ENCODE measurements at regions not wholly inside any gene's neighbourhood (a gene's known extent, or its start where the extent isn't known, plus 50 kb on each side); places are given as distances from the start of the nearest gene placed in this dataset.

GRCh38 chr6:56862415-56863175, 92.3 kb upstream of the BEND6 start:
- DNase-seq, result no peak

DNA sequence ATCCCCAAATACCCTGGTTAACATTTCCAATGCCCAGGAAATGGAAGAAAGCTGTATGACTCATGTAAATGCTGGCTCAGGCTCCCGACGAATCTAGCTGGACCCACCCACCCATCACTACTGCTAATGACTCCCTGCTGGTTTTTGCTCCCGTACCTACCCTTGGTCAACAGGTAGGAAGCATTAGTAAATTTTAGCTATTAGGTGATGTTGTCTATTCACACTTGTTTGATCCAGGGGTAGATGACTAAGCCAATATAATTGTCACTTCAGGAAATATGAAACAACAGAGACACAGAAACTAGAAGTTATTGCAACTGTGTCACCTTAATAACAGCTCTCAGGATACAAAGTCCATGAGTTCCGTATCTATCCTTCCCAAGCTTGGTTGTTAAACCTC, 94.4 kb upstream of the BEND6 start:
- no peak for DNase-seq

DNA sequence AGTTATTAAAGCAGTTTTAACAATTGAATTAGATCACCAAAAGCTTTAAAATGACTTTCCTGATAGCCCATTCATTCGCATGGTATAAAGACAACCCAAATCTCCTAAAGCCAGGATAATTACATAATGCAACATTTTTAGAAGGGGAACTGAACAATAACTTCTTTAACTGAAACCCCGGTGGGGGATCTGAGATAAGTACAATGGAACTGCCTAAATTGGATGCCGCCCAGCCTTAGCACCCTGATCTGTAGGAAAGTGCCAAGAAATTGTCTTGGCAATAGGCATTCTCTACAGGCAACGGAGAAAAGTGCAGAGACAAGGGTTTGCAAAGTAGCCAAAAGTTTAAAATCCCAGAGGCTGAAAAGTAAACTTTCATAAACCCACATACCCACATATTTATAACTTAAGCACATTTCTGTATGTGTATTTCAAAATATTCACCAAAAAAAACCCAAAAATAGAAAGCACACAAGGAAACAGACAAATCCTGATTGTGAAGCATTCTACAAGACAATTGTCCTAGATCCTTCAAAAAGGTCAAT, 98.8 kb upstream of the BEND6 start:
- no peak for DNase-seq

GRCh38 chr6:56854086-56854485, 100.8 kb upstream of the BEND6 start:
- no peak for DNase-seq

DNA sequence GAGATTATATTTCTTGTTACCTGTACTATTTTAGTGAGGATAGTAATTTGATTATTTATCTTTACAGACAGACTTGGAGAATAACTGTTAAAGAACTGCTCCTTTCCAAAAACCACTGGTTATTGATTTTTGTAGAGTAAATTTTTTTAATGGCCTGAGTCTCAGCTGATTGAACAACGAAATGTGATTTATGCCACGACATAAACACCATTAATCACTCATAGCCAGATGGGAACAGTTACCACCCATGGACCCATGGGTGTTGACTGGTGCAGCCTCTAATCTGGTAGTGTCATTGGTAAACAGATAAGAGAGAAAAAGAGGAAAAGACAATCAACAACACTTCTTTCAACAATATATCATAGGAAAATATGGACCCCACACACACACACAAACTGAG, 101.4 kb upstream of the BEND6 start:
- DNase-seq, result no peak

- DNase-seq, result no peak
Measured at GRCh38 chr6:56852260-56853010, 102.5 kb upstream of the BEND6 start.

- DNase-seq, result no peak
Measured at GRCh38 chr6:56851541-56852259, 103.2 kb upstream of the BEND6 start.

DNA sequence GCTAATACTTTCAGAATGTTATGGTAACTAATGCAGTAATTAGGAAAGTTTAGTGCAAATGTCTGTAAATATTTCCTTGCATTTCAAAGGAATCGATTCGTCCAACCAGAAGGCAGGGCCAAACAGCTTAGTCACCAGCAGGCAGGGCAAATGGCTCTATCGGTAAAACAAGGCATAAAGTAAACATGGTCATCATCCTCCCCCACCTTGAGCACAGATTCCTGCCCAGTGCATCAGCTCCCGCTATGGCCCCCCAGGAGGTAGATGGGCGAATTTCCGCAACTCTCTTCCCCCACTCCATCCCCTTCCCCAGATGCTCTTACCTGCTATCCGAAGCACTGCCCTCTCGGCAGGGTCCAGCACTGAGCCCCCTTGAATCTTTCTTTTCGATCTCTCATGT, 103.8 kb upstream of the BEND6 start:
- DNase-seq, result no peak

GRCh38 chr6:56850626-56851025, 104.3 kb upstream of the BEND6 start:
- no peak for DNase-seq

GRCh38 chr6:56849896-56850295, 105.0 kb upstream of the BEND6 start:
- DNase-seq, result no peak

DNA sequence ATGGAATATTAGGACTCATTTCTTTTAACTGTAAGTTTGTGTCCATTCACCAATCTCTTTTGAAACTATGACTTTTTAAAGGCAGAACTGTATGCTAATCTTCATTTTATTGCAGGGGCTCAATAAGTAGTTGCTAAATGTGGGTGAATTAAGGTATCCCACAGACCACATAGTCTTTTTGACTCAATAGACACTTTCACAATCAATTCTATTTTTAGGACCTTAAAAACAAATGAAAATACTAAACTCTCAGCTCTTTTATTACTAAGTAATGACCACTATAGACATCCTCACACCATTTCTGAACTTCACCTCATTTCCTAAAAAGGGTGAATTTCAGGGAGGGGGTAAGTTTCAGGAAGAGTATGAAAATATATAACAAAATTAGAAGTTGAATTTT, 106.8 kb upstream of the BEND6 start:
- no peak for DNase-seq

- DNase-seq, result no peak
Measured at GRCh38 chr6:56845032-56845431, 109.9 kb upstream of the BEND6 start.

GRCh38 chr6:56843476-56844349, 111.2 kb upstream of the BEND6 start:
- DNase-seq, result peak; percentile 28 to 49

DNA sequence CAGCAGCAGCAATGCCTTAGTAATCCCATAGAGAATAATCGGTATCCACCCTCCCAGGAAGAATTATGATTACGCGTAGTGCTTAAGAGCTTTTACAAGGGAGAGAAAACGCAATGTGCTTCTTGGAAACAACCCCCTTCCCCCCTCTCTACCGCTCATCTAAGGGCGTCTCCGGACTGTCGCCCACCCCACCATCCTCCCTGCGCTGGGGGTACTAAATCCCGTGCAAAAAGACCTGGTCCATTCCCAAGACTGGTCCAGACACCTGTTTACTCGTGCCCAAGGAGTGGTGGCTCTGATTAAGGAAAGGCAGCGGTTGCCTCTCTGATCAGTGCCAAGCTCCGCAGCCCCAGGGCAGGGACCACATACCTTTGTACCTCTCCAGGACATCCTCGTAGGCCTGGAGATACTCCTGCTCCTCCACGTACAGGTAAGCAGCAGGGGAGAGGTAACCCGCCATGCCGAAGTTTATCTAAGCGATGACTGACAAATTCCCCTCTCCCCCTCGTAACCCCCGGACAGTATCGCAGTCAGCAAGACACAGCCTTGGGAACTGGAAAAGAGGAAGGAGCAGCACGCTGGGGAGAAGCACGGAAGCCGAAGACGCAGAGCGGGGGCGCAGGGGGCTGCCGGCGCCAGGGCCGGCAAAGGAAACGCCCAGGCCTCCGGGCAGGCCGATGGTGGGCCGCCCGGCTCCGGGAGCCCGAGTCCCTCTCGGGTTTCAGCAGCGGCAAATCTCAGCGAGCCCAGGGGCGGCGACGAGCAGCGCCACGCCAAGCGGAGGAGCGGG, 112.0 kb upstream of the BEND6 start:
- DNase-seq, result no peak

DNA sequence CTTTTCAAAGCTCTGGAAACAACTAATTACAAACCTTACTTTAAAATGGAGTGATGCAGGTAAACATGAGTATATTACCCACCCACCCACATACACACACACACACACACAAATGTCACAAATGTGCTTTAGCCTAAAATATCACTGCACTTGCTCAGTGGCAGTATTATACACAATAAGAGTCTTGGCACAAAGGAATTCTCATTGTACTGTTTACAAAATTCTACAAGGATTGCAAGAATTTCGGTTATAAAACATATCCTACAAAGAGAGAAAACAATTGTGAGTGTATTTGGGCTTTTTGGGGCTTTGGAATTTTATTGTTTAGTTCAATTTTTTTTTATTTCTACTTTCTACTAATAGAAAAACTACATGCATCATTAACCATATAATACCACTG, 113.2 kb upstream of the BEND6 start:
- DNase-seq, result no peak

GRCh38 chr6:56841381-56841749, 113.5 kb upstream of the BEND6 start:
- DNase-seq, result no peak

DNA sequence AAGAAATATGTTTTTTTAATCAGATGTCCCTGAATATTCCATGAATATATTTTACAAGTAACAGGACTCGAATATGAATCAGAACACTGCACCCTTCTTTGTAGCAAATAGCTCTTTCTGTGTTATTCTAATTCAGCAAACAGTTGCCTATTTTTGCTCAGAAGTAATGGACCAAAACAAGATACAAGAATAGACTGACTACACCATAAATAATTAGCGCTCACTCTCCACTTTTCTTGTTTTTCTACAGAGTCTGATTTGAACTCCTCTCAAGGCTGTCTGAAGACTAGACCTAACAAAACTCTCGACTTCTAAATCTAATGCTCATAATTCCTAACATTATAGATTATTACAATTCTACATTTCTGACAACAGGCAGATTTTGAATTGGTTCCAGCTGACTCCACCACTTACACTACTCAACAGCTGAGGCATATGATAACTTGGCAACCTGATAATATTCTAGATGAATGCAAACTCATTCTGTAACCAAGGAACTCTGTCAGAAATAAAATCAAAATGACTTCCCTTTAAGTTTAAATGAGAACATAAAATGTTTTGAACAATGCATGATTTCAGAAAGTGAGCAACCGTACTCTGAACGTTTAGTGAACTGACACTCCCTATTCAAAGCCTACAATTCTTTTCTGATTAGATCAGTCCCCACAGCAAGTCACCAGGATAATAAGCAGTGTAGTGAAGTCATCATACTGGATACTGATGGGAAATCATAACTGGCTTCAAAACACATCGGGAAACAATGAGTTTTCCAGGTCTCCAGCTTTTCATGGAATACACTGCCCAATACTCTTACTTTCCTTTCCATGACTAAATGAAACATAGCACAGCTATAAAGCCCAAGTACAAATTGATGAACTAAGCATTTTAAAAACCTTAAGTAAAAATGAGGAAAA, 114.2 kb upstream of the BEND6 start:
- DNase-seq, result no peak

DNA sequence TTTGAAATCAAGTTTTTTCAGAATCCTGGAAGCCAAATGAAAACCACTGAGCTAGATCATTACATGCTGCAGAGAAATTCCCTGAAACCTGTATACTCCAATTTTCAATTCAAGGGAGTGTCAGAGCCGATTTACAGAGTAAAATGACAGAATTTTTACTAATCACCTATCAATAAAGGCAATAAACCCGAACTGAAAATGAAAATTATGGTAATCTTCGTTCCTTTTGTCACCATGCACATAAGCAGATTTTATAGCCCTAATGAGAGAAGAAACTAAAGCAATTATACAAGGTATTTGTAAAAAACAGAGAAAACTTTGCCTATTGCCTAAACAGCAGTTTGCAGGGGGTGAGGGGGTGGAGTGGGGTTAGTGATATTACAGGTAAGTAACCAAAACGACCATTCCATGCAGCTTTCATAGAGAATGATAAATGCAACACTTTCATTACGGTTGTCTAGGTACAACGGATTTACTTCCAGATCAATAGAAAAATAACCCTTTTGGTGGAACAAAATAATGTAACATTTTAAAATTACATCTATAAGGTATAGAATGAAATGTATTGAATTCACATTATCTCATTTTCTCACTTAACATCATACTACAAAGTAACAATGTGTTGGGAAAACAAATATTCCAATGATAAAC, 115.2 kb upstream of the BEND6 start:
- DNase-seq, result no peak

- DNase-seq, result no peak
Measured at GRCh38 chr6:56838965-56839364, 115.9 kb upstream of the BEND6 start.

GRCh38 chr6:56838016-56838555, 116.8 kb upstream of the BEND6 start:
- no peak for DNase-seq
